ENCODE measurements at regions not wholly inside any gene's neighbourhood (a gene's known extent, or its start where the extent isn't known, plus 50 kb on each side); places are given as distances from the start of the nearest gene placed in this dataset.

DNA sequence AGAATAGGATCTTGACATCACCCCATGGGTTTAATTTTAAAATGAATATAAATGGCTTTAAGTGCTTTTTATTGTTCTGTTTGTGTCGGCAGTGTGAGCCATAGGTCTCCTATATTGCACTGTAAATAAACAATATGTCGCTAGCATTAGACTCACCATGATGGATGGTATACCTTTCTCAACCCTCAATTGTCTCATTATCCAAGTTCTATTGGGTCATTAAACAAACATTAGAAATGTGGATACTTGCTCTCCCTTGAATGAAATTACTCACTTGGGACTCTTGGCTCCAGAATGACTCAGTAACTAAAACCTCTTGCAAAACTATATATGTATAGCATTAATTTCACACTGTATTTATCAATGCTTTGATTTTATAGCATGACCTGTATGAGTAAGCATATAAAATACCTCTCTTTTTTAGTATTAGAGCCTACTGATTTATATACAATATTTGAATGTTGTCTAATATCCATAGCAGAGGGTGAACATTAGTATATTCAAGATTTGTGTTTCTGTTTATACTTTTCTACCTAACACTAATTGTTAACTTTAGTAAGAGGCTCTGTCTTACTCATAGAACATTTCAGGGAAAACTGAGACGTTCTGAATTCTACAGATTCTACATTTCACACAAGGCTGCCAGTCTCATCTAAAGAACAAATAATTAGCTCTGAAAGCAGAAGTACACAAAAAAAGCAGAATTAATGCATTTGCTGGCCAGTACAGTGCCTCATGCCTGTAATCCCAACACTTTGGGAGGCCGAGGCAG lies 303.8 kb upstream of the PRR16 start:
- TF ChIP-seq, protein P1, sequence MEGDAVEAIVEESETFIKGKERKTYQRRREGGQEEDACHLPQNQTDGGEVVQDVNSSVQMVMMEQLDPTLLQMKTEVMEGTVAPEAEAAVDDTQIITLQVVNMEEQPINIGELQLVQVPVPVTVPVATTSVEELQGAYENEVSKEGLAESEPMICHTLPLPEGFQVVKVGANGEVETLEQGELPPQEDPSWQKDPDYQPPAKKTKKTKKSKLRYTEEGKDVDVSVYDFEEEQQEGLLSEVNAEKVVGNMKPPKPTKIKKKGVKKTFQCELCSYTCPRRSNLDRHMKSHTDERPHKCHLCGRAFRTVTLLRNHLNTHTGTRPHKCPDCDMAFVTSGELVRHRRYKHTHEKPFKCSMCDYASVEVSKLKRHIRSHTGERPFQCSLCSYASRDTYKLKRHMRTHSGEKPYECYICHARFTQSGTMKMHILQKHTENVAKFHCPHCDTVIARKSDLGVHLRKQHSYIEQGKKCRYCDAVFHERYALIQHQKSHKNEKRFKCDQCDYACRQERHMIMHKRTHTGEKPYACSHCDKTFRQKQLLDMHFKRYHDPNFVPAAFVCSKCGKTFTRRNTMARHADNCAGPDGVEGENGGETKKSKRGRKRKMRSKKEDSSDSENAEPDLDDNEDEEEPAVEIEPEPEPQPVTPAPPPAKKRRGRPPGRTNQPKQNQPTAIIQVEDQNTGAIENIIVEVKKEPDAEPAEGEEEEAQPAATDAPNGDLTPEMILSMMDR (IDR thresholded peaks at IDR 0.05), result no peak
- no peak for TF ChIP-seq EP300 (IDR thresholded peaks at IDR 0.05)
